ENCODE measurements at regions not wholly inside any gene's neighbourhood (a gene's known extent, or its start where the extent isn't known, plus 50 kb on each side); places are given as distances from the start of the nearest gene placed in this dataset.
"Not testable (repeated sequence)": the region's sequence is repeated elsewhere in the genome, so short reads cannot be mapped to it uniquely, and the experiment has no call there.

GRCh38 chr16:65760874-65761273 lies 605.6 kb upstream of the CDH5 start:
- no peak for DNase-seq (ENCODE audit: low spot score)

- DNase-seq (ENCODE audit: low spot score): no peak
These were observed 607.9 kb upstream of the CDH5 start for GRCh38 chr16:65758620-65759019.

GRCh38 chr16:65757064-65757463 lies 609.4 kb upstream of the CDH5 start:
- no peak for DNase-seq (ENCODE audit: low spot score)

- DNase-seq (ENCODE audit: low spot score): no peak
These were observed 610.3 kb upstream of the CDH5 start for GRCh38 chr16:65756163-65756562.

- DNase-seq (ENCODE audit: low spot score): no peak
These were observed 611.4 kb upstream of the CDH5 start for GRCh38 chr16:65754820-65755691.

DNA sequence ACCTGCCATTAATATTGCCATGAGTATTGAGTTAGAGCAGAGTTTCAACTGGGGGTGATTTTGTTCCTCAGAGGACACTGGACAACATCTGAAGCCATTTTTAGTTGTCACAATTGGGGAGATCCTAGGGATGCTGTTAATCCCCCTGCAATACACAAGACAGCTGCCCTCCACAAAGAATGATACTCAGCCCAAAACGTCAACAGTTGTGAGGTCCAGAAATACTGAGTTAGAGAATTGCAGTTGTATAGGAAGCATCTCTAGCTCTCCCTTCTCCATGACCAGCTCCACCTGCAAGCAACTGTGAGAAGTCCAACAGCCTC lies 614.0 kb upstream of the CDH5 start:
- DNase-seq (ENCODE audit: low spot score): no peak

- DNase-seq (ENCODE audit: low spot score): no peak
These were observed 614.6 kb upstream of the CDH5 start for GRCh38 chr16:65751622-65752521.

- DNase-seq (ENCODE audit: low spot score): no peak
These were observed 617.0 kb upstream of the CDH5 start for GRCh38 chr16:65749506-65749905.

DNA sequence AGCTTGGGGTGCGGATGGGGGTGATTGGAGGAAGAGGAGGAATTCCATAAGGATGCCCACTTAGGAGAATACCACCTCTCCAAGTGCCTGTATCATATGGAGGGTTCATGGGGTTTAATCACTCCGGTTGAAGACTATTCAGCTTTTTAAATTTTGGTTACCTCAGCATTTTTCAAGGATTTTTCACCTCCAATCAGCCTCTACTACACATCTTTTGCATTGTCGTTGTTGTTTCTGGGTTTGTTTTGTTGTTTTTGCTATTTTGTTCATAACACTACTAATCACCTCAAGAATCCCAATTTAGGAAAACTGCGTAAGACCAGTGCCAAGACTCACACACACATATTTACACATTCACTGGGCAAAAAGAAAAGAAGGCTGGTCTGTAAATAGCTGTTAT lies 619.5 kb upstream of the CDH5 start:
- no peak for DNase-seq (ENCODE audit: low spot score)

DNA sequence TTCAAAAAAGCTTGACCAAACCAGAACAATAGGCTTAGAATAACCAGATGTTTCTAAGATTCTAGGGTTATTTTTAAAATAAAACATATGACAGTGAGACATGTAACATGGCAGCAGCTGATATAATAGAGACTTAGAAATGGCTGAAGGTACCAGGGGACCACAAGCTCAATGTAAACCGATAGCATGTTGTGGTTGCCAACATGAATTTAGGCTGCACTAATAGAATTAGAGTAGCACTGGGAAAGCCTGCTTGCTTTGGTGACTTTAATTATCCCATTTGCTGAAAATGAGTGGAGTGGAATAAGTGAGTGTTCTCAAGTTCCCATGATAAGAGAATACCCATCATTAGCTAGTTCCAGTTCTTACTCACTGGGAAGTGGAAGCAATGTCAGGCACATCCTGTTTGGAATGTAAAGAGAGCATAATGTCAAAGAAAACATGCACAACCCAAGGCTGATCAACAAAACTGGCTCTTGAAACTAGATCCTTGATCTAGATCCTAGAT lies 621.2 kb upstream of the CDH5 start:
- no peak for DNase-seq (ENCODE audit: low spot score)

DNA sequence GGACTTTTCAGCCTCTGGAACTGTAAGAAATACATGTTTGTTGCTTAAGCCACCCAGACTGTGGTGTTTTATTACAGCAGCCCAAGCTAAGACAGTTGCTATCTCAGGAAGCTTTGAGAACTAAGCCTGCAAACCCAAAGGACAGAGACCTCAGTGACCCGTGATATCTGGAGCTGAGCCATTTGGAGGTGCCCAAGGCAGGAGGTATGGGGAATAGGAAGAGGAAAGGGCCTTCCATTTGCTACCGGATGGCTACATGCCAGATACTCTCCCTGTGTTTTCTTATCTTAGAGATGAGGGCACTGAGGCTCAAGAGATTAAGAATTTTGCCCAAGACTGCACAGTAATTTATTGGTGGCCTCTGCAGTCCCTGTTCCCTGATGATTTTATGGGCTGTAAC lies 622.1 kb upstream of the CDH5 start:
- DNase-seq (ENCODE audit: low spot score): no peak

DNA sequence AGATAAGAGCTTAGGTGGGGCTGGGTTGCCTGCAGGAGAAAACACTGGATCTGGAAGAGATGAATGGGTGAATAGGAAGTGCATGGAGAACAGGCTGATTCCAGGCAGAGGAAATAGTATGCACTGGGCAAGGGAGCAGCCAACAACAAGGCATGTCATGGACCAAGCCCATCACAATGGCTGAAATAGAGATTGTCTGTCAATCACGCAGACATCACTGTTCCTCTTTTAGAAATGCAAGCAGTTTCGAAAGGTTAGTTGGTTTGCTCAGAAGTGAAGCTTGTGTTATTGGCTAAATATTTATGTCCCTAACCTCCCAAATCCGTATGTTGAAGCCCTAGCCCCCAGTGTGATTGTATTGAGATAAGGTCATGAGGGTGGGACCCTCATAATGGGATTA lies 621.7 kb upstream of the CDH11 start:
- no peak for DNase-seq (ENCODE audit: low spot score)

GRCh38 chr16:65740711-65741110 lies 618.8 kb upstream of the CDH11 start:
- no peak for DNase-seq (ENCODE audit: low spot score)

- no peak for DNase-seq (ENCODE audit: low spot score)
These were observed 617.7 kb upstream of the CDH11 start for GRCh38 chr16:65739518-65739917.

DNA sequence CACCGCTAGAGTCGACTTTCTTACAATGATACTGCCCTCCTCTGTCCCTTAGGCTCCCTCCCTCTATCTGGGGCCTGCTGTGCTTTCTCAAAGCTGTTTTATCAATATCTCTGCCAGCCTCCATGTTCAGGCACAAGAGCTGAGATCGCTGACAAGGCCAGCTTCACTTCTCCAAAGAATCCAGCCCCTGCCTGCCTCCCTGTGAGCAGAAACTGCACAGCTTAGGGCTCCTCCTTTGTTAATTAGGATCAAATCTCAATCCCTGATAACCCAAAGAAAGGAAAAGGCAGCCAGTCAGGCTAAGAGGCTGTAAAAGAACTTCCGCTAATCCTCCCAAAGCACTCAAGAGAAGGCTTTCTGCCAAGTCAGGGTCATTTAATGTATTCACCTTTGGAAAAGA lies 616.0 kb upstream of the CDH11 start:
- DNase-seq (ENCODE audit: low spot score): no peak

GRCh38 chr16:65735615-65736014 lies 613.8 kb upstream of the CDH11 start:
- not testable (repeated sequence) for DNase-seq (ENCODE audit: low spot score)

DNA sequence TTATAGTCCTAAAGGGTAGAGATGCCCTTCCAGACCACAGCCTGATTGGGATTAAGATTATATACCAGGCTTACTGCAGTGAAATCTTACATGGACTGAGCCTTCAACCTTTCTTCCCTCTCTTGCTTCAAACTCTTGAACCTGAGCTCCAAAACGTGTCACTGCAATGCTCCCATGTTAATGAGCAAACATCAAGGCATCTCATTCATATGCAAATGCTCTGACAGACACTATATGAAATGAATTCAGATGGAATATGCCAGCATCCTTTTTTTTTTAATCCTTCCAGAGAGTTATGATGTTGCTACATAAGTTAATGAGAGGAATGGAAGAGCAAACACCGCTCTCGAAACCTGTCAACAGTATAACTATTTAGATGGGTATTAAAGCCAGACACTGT lies 611.9 kb upstream of the CDH11 start:
- DNase-seq (ENCODE audit: low spot score): no peak

- DNase-seq (ENCODE audit: low spot score): no peak
These were observed 610.0 kb upstream of the CDH11 start for GRCh38 chr16:65731833-65732232.

DNA sequence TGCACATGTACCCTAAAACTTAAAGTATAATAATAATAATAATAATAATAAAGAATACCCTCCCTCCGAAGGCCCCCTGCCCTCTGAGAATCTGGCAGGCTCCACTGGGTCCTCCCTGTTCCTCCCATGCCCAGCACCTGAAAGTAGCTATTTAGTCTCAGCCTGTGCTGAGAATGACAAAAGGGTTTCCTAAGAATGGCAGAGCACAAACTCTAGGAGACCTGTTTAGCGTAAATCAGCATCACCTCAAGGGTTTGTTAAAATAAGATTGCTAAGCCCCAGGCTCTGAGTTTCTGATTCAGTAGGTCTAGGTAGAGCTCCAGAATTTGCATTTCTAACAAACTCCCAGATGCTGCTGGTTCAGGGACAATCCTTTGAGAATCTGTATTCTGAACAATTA lies 606.8 kb upstream of the CDH11 start:
- no peak for DNase-seq (ENCODE audit: low spot score)

DNA sequence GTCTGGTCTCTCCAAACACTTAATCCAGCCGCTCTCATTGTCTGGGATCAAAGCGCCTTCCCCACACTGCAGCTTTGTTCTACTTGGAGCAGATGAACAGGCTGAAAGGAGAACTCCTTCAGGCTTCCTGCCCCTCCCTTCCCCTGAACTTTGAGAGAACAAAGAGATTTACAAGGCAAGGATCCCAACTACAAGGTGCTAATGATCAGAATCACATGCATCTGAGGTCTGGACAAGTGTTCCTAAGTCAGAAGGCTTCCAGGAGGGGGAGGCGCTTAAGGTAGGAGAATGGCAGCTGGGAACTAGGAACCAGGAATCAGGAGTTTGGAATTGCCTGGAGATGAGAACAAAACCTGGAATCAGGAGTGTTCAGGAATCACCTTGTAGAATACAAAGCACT lies 606.3 kb upstream of the CDH11 start:
- DNase-seq (ENCODE audit: low spot score): no peak

GRCh38 chr16:65727534-65728137 lies 605.8 kb upstream of the CDH11 start:
- no peak for DNase-seq (ENCODE audit: low spot score)

DNA sequence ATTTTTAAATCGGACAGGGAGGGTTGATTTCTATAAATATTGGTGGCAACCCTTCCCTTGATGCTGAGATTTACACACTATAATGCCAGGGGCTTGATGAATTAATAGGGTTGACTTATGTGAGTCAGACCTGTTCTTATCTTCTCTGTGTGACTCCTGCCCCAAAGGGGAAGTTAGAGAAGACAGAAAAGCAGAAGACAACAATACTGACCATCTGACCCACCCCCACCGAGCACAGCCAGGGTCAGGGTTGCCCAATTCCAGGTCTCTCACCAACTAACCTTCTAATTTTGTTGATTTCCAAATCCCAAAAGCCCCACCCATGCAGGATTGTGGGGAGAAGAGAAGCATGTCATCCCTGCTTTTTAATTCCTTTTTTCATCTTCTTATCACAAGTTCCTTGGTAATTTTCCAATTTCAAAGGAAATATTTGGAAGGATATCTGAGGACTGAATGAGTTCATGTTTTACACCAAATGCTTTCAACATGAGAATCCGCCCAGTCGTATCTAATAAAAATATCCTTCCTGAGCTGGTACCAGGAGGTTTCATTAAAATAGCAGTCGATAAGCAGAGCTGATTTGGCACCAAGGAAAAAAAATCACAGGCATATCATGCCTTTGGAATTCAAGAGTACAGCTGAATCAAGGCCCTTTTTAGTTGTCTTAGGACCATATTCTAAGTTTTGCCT lies 603.4 kb upstream of the CDH11 start:
- no peak for DNase-seq (ENCODE audit: low spot score)
